ENCODE measurements at regions not wholly inside any gene's neighbourhood (a gene's known extent, or its start where the extent isn't known, plus 50 kb on each side); places are given as distances from the start of the nearest gene placed in this dataset.

DNA sequence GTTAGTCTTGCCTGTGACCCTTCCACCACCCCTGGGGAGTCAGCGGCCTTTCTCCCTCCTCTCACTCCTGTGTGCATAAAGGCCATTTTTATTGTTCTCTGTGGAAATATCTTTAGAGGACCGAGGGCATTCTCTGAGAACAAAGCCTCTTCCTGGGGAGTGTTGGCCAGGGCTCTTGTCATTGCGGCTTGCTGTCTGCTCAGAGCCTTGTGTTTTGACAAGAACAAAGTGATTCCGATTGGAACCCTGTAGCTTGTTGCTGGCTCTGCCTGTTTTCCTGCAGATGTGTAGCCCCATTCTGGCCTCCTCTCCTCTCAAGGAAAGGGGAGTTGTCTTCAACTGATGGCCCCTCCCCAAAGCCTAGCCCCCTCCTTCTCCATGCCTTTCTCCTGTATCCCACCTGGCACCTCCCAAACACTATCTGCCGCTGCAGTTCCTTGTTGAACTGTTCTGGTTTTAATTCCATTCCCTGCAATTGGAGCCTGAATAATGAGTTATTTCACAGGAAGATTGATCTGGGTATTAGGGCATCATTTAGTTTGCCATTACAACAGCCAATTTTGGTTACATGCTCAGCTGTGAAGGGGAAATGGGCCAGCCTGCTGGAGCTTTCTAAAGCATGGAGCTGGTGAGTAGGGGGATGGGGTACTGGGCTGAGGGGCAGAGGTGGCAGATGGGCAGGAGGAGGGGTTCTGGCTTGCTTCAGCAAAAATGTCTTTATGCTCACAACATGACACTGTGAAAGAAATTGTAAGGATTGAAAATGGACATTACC, 252.5 kb downstream of the LRFN2 start:
- no peak for TF ChIP-seq SP1 (IDR thresholded peaks at IDR 0.05)
- TF ChIP-seq, protein P1, sequence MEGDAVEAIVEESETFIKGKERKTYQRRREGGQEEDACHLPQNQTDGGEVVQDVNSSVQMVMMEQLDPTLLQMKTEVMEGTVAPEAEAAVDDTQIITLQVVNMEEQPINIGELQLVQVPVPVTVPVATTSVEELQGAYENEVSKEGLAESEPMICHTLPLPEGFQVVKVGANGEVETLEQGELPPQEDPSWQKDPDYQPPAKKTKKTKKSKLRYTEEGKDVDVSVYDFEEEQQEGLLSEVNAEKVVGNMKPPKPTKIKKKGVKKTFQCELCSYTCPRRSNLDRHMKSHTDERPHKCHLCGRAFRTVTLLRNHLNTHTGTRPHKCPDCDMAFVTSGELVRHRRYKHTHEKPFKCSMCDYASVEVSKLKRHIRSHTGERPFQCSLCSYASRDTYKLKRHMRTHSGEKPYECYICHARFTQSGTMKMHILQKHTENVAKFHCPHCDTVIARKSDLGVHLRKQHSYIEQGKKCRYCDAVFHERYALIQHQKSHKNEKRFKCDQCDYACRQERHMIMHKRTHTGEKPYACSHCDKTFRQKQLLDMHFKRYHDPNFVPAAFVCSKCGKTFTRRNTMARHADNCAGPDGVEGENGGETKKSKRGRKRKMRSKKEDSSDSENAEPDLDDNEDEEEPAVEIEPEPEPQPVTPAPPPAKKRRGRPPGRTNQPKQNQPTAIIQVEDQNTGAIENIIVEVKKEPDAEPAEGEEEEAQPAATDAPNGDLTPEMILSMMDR (IDR thresholded peaks at IDR 0.05; ENCODE audit: low read depth, low read length, missing input control) = no peak
- TF ChIP-seq TAF1 (conservative IDR thresholded peaks at IDR 0.05) = no peak
- TF ChIP-seq JUND (IDR thresholded peaks at IDR 0.05) = no peak
- TF ChIP-seq, protein P2, sequence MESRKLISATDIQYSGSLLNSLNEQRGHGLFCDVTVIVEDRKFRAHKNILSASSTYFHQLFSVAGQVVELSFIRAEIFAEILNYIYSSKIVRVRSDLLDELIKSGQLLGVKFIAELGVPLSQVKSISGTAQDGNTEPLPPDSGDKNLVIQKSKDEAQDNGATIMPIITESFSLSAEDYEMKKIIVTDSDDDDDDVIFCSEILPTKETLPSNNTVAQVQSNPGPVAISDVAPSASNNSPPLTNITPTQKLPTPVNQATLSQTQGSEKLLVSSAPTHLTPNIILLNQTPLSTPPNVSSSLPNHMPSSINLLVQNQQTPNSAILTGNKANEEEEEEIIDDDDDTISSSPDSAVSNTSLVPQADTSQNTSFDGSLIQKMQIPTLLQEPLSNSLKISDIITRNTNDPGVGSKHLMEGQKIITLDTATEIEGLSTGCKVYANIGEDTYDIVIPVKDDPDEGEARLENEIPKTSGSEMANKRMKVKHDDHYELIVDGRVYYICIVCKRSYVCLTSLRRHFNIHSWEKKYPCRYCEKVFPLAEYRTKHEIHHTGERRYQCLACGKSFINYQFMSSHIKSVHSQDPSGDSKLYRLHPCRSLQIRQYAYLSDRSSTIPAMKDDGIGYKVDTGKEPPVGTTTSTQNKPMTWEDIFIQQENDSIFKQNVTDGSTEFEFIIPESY (IDR thresholded peaks at IDR 0.05) = no peak
- no peak for TF ChIP-seq YY1 (IDR thresholded peaks at IDR 0.05)
- TF ChIP-seq RAD21 (IDR thresholded peaks at IDR 0.05) = no peak
- no peak for TF ChIP-seq GABPA (IDR thresholded peaks at IDR 0.05 in 1 of 2, conservative IDR thresholded peaks at IDR 0.05 in 1 of 2)
- TF ChIP-seq, protein P3, sequence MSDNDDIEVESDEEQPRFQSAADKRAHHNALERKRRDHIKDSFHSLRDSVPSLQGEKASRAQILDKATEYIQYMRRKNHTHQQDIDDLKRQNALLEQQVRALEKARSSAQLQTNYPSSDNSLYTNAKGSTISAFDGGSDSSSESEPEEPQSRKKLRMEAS (IDR thresholded peaks at IDR 0.05) = no peak
- no peak for TF ChIP-seq EGR1 (IDR thresholded peaks at IDR 0.05; ENCODE audit: low read depth in 2 of 2)
- no peak for TF ChIP-seq FOXA2 (IDR thresholded peaks at IDR 0.05)
- TF ChIP-seq REST (IDR thresholded peaks at IDR 0.05) = no peak
